Activated CD8-positive, alpha-beta T cell treated with anti-CD3 and anti-CD28 coated beads for 36 hours (primary cell): ENCODE measurements at regions not wholly inside any gene's neighbourhood (a gene's known extent, or its start where the extent isn't known, plus 50 kb on each side); places are given as distances from the start of the nearest gene placed in this dataset.

ENCODE experiments used
- ATAC-seq: fragments of 200-7000 bp; cut with Tn5 transposase; one replicate; pipeline ENCODE4 v1.10.0; 2021; ENCODE audit warnings: mild to moderate bottlenecking, moderate library complexity
- CTCF ChIA-PET: fragments of 350-600 bp; sonication (Branson Sonifier 250); formaldehyde crosslinking; loops from one replicate; lab custom pipeline; 2021; ENCODE audit warnings: antibody characterized with exemption; lab: Charles Lee
- POLR2A ChIA-PET: fragments of 350-600 bp; sonication (Branson Sonifier 250); formaldehyde crosslinking; loops from one replicate; lab custom pipeline; 2021; ENCODE audit warnings: antibody characterized with exemption; lab: Charles Lee
- DNase-seq: peaks from one replicate; pipeline ENCODE4 v3.0.0-alpha.2; 2020
- H3K27ac Mint-ChIP-seq: one replicate; pipeline ENCODE4 v1.8.0; 2021; ENCODE audit warnings: mild to moderate bottlenecking, mixed read lengths
- H3K27me3 Mint-ChIP-seq: one replicate; pipeline ENCODE4 v1.8.0; 2021; ENCODE audit warnings: mixed read lengths
- H3K36me3 Mint-ChIP-seq: one replicate; pipeline ENCODE4 v1.8.0; 2021; ENCODE audit warnings: low read depth, mixed read lengths
- H3K4me1 Mint-ChIP-seq: one replicate; pipeline ENCODE4 v1.8.0; 2021; ENCODE audit warnings: low read depth, mixed read lengths
- H3K4me3 Mint-ChIP-seq: one replicate; pipeline ENCODE4 v1.8.0; 2021; ENCODE audit warnings: mild to moderate bottlenecking, moderate library complexity, mixed read lengths
- H3K9me3 Mint-ChIP-seq: one replicate; pipeline ENCODE4 v1.8.0; 2021; ENCODE audit warnings: mixed read lengths
- CTCF ChIP-seq: fragments of 200-600 bp; IDR thresholded peaks from one replicate; pipeline ENCODE4 v1.8.0; 2022; ENCODE audit warnings: antibody characterized with exemption, mild to moderate bottlenecking
- intact Hi-C: fragments of 100-400 bp; cut with micrococcal nuclease; formaldehyde crosslinking; loops from one replicate; pipeline ENCODE4 v1.10.0; 2022

DNA sequence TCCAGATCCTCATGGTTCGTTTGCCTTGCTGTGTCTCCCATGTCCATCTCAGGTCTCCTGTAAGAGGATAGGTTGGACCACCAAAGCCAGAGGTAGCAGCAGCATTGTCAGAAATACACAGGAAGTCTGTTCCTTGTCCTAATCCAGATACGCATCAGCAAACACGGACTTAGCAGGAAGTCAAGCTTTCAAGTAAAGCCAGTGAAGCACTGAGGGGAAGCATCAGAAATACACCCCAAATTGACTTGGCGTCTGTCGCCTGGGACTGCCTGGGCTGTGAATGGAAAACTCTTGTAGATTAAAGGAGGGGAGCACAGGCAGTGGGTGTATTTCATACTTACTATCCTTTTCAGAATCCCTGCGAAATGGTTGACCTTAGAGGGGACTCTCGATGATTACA, 171.3 kb downstream of the PSAT1 start:
- H3K4me1 Mint-ChIP-seq: no peaks in the 10 kb centered on the region
- H3K4me3 Mint-ChIP-seq: no peak overlapping the region
- ATAC-seq (no peak), DNase-seq (no peak)
- ChIA-PET POLR2A (no interaction called here), CTCF (interaction anchor here (0.9 to 2.9 kb wide), 2 partner anchors 29 to 30 kb away, joined by 3 to 10 read pairs; no protein-coding TSS in a partner anchor)
- no peak for TF ChIP-seq CTCF
- intact Hi-C loops: no loop called here
- no peak overlapping the region for H3K27ac Mint-ChIP-seq
- H3K36me3 Mint-ChIP-seq: no peaks in the 10 kb centered on the region
- peaks cover 4% of the 10 kb centered on the region for H3K27me3 Mint-ChIP-seq
- H3K9me3 Mint-ChIP-seq: no peaks in the 10 kb centered on the region

DNA sequence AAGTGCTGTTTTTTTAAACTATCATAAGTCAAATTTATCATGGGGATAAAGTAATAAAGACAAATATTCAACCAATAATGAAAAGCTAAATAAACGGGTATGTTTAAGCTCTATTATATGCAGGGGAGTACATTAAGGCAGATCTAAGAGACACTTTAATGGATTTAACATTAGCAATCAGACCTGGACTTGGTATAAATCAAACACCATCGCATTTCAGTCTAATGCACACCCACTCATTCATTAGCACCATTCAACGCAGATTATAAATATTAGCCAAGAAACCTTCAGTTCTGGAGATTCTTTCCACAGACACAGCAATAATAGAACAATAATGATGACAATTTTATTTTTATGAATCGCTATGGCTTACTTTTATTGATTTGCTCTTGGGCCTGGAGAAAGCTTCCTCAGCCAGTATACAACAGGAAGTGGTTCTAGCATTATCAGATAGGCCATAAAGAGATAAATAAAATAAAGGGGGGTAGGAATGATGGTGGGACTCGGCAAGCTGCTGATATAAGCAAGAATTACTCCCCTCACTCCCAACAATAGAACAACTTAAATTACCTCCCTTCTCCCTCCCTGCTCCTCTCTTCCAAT, 172.2 kb downstream of the PSAT1 start:
- ATAC-seq (no peak), DNase-seq (no peak)
- ChIA-PET CTCF (interaction anchor here (0.9 to 2.9 kb wide), 2 partner anchors 30 to 31 kb away, joined by 3 to 10 read pairs; no protein-coding TSS in a partner anchor), POLR2A (no interaction called here)
- peaks cover 4% of the 10 kb centered on the region for H3K27me3 Mint-ChIP-seq
- no peak overlapping the region for H3K27ac Mint-ChIP-seq
- no peaks in the 10 kb centered on the region for H3K4me1 Mint-ChIP-seq
- no peaks in the 10 kb centered on the region for H3K9me3 Mint-ChIP-seq
- intact Hi-C loops: no loop called here
- no peaks in the 10 kb centered on the region for H3K36me3 Mint-ChIP-seq
- H3K4me3 Mint-ChIP-seq: no peak overlapping the region
- no peak for TF ChIP-seq CTCF

GRCh38 chr9:78470216-78470615, 173.3 kb downstream of the PSAT1 start:
- Mint-ChIP-seq H3K9me3 (no peaks in the 10 kb centered on the region), H3K36me3 (no peaks in the 10 kb centered on the region), H3K27me3 (peaks cover 4% of the 10 kb centered on the region), H3K4me1 (no peaks in the 10 kb centered on the region), H3K4me3 (no peak overlapping the region), H3K27ac (no peak overlapping the region)
- no peak for DNase-seq
- intact Hi-C loops: no loop called here
- POLR2A ChIA-PET: no interaction called here
- CTCF ChIA-PET: interaction anchor here (2.9 kb wide), 1 partner anchor 31 kb away, joined by 10 read pairs; no protein-coding TSS in a partner anchor
- ATAC-seq: no peak
- no peak for TF ChIP-seq CTCF

DNA sequence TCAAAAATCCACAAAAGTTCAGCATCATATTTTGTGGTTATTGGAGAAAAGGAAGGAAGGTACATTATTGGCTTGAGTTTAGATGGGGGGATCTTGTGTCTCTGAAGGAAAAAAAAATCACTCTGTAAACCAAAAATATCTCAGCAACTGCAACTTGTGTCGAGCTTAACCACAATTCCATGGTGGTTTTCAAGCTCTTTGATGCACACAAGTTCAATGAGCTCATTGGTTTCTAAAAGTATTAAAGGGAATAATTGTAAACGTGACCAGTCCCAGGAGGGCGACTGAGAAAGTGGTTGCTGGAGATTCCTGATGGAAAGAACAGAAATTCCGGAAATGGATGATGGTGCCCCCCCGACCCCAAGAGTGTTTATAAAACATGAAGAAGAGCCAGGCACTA, 173.8 kb downstream of the PSAT1 start:
- CTCF ChIA-PET: no interaction called here
- H3K36me3 Mint-ChIP-seq: no peaks in the 10 kb centered on the region
- H3K27me3 Mint-ChIP-seq: peaks cover 4% of the 10 kb centered on the region
- POLR2A ChIA-PET: no interaction called here
- no peak for TF ChIP-seq CTCF
- no peaks in the 10 kb centered on the region for H3K9me3 Mint-ChIP-seq
- intact Hi-C loops: no loop called here
- H3K27ac Mint-ChIP-seq: no peak overlapping the region
- no peak overlapping the region for H3K4me3 Mint-ChIP-seq
- DNase-seq: no peak
- ATAC-seq: no peak
- no peaks in the 10 kb centered on the region for H3K4me1 Mint-ChIP-seq

- DNase-seq: no peak
- no peak for ATAC-seq
- Mint-ChIP-seq H3K4me1 (no peaks in the 10 kb centered on the region), H3K27ac (no peak overlapping the region), H3K4me3 (no peak overlapping the region), H3K36me3 (no peaks in the 10 kb centered on the region), H3K27me3 (peaks cover 2% of the 10 kb centered on the region), H3K9me3 (no peaks in the 10 kb centered on the region)
- no peak for TF ChIP-seq CTCF
- ChIA-PET CTCF (no interaction called here), POLR2A (no interaction called here)
- intact Hi-C loops: no loop called here
Observed at GRCh38 chr9:78472111-78472510, 175.2 kb downstream of the PSAT1 start.
